ENCODE measurements at regions not wholly inside any gene's neighbourhood (a gene's known extent, or its start where the extent isn't known, plus 50 kb on each side); places are given as distances from the start of the nearest gene placed in this dataset.

DNA sequence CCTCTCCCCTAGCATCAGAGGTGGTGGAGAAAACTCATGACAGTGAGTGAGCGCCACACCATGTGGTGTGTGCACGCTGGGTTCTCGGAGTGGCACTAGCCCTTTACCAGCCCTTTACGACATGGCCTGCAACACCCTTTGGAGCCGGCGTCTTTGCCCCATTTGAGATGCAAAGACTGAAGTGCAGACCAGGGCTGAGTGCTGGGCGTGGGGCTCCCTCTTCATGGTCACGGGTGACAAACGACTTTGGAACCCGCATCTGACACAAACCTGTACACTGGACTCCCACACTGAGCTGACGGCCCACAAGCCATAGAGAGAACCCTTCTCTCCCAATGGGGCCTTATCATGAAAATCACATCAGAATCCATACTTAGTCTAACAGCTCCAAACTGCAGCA lies 76.8 kb upstream of the ALDH1L1 start:
- no peak for DNase-seq (ENCODE audit: extremely low read depth, low read depth)
- H3K4me3 ChIP-seq (replicated peaks; ENCODE audit: low read depth, low read length), result no peak overlapping the region
- TF ChIP-seq, protein P1, sequence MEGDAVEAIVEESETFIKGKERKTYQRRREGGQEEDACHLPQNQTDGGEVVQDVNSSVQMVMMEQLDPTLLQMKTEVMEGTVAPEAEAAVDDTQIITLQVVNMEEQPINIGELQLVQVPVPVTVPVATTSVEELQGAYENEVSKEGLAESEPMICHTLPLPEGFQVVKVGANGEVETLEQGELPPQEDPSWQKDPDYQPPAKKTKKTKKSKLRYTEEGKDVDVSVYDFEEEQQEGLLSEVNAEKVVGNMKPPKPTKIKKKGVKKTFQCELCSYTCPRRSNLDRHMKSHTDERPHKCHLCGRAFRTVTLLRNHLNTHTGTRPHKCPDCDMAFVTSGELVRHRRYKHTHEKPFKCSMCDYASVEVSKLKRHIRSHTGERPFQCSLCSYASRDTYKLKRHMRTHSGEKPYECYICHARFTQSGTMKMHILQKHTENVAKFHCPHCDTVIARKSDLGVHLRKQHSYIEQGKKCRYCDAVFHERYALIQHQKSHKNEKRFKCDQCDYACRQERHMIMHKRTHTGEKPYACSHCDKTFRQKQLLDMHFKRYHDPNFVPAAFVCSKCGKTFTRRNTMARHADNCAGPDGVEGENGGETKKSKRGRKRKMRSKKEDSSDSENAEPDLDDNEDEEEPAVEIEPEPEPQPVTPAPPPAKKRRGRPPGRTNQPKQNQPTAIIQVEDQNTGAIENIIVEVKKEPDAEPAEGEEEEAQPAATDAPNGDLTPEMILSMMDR (IDR thresholded peaks at IDR 0.05; ENCODE audit: low read depth, low read length, missing control alignments), result no peak

DNA sequence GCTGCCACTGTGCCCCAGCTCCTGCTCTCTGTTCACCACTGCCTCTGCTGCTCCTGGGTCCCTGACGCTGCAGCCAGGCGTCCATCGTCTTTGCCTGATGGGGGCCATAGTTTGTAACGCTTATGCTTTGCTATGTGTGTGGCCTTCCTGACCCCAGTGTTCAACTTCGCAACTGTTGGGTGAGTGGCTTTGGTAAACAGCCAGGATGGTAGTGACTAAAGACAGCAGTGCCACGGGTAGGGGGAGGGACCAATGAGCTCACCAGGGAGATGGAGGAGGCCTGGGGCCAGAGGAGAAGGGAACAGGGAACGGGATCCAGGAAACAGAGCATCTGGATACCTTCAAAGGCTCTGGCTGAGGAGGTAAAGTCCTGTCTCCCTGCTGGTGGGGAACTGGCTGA lies 75.9 kb upstream of the ALDH1L1 start:
- TF ChIP-seq, protein P1 (IDR thresholded peaks at IDR 0.05; ENCODE audit: low read depth, low read length, missing control alignments), result no peak
- no peak overlapping the region for H3K4me3 ChIP-seq (replicated peaks; ENCODE audit: low read depth, low read length)
- DNase-seq (ENCODE audit: extremely low read depth, low read depth), result no peak

DNA sequence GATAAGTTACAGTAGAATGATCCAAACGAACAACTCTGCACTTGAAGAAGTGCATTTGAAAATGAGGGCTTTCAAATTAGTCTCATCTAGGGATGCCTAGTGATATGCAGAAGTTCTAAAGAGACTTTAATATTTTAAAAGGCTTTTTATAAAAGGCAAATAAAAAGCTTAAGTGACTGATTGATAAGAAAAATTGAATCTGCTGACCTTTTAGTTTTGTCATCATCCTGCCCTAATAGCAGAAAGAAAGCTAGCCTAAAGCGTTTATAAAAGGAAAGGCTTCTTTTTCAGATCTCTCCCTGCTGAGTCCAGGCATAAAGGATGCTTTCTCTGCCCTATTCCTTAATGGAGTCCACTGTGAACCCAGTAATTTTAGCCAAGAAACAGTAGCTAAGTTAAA lies 72.7 kb upstream of the ALDH1L1 start:
- H3K4me3 ChIP-seq (replicated peaks; ENCODE audit: low read depth, low read length), result no peak overlapping the region
- TF ChIP-seq, protein P1 (IDR thresholded peaks at IDR 0.05; ENCODE audit: low read depth, low read length, missing control alignments), result no peak
- no peak for DNase-seq (ENCODE audit: extremely low read depth, low read depth)

DNA sequence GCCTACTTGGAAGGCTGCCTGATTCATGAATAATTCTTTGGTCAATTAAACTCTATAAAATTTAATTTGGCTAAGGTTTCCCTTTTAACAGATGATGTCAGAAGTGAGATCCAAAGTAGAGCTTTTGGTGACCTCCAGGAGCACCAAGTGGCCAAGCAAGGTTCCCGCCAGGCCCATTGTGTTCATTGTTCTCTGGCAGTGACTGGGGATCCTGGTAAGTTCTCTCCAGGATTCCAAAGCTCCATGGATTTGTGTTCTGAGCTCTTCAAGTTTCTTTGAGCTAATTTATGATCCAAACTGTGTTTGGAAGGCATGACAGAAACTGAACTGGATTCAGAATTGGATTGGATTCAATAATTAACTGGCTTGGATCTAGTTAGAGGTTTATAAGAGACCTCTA lies 72.0 kb upstream of the ALDH1L1 start:
- DNase-seq (ENCODE audit: extremely low read depth, low read depth), result no peak
- H3K4me3 ChIP-seq (replicated peaks; ENCODE audit: low read depth, low read length), result no peak overlapping the region
- TF ChIP-seq, protein P1 (IDR thresholded peaks at IDR 0.05; ENCODE audit: low read depth, low read length, missing control alignments), result no peak

DNA sequence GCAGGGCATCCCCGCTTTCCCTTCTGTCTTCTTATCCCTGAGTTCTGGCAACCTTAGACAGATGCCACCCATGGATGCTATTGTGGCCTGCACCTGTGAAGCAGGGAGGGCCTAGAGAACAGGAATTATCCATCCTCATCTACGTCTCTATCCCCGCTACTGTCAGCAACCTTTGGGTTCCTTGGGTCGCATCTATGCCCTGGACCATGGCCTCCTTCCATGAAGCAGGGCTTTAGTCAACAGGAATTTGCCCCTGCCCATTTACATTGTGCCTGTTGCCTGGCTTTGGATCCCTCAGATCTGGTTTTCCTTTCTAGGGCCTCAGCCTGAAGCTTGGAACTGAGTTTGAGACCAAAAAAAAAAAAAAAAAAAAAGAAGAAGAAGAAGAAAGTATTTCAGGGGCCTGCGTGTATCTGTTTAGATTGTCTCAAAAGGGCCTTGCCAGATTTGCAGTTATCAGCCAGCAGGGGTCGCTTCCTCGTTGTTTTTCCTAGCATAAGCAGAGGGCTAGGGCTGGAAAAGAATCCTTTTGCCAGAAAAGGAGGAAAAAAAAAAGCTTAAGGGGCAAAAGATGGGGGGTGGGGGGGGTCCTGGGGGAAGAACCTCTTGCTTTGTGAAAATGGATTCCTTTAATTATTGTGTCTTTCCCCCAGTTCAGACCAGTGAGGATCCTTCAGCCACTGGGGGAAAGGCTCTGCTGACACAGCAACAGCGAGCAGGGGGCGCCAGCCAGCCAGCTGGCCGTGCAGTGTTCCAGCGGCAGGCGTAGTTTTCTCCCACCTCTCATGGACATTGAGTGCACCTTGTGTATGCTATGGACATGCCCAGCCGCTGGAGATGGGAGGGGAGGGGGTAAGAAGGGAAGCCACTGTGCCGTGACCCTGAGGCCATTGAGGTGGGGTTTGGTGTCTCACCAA lies 65.7 kb upstream of the ALDH1L1 start:
- DNase-seq (ENCODE audit: extremely low read depth, low read depth), result peak; percentile 20
- H3K4me3 ChIP-seq (replicated peaks; ENCODE audit: low read depth, low read length), result no peak overlapping the region
- TF ChIP-seq, protein P1 (IDR thresholded peaks at IDR 0.05; ENCODE audit: low read depth, low read length, missing control alignments), result peak; percentile 56

Measured in HFF-Myc (cell line).